ENCODE measurements at regions not wholly inside any gene's neighbourhood (a gene's known extent, or its start where the extent isn't known, plus 50 kb on each side); places are given as distances from the start of the nearest gene placed in this dataset.

- H3K27ac Mint-ChIP-seq (ENCODE audit: unreplicated experiment): no peak overlapping the region
- H3K9me3 Mint-ChIP-seq (ENCODE audit: unreplicated experiment): no peaks in the 10 kb centered on the region
- no peaks in the 10 kb centered on the region for H3K4me1 Mint-ChIP-seq (ENCODE audit: unreplicated experiment)
- no peaks in the 10 kb centered on the region for H3K27me3 Mint-ChIP-seq (ENCODE audit: unreplicated experiment)
- no peak overlapping the region for H3K4me3 Mint-ChIP-seq (ENCODE audit: unreplicated experiment)
- no peak for TF ChIP-seq CTCF (IDR thresholded peaks at IDR 0.05; ENCODE audit: unreplicated experiment)
- H3K36me3 Mint-ChIP-seq (ENCODE audit: low read depth, unreplicated experiment): no peaks in the 10 kb centered on the region
- DNase-seq (ENCODE audit: low spot score): no peak
Observed at GRCh38 chr3:65303431-65303830, 615.6 kb upstream of the ADAMTS9 start.

DNA sequence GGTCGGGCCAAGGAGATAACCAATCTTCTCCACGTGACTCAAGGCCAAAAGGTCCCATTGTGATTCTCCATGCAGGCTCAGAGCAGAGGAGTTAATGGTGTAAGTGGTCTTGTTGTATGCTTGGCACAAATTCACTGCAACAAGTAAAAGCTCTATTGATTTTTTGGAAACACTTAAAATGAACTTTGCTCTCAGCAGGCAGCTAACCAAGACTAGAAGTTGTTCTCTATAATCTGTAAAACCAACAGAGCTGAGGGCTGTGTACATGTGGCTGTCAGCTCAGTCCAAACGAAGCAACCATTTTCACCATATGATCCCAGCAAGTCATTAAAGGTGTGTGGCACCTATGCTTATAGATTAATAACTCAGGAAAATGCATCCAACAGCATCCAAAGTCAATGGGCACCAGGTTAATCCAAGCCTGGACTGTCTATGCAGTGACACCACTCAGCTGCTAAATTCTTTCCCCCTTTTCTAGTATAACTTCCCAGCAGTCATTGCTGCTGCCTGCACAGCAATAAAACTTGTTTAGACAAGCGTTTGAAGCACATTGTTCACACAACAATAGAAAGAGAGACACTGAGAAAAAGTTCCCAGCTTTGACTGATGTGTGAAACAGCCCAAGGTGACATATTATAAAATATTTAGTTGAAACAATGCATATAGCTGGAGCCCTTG, 603.8 kb upstream of the ADAMTS9 start:
- DNase-seq (ENCODE audit: low spot score): no peak
- Mint-ChIP-seq H3K27ac (ENCODE audit: unreplicated experiment) (no peak overlapping the region), H3K36me3 (ENCODE audit: low read depth, unreplicated experiment) (no peaks in the 10 kb centered on the region), H3K9me3 (ENCODE audit: unreplicated experiment) (no peaks in the 10 kb centered on the region), H3K27me3 (ENCODE audit: unreplicated experiment) (peaks cover 2% of the 10 kb centered on the region), H3K4me3 (ENCODE audit: unreplicated experiment) (no peak overlapping the region), H3K4me1 (ENCODE audit: unreplicated experiment) (peaks cover 8% of the 10 kb centered on the region)
- no peak for TF ChIP-seq CTCF (IDR thresholded peaks at IDR 0.05; ENCODE audit: unreplicated experiment)

DNA sequence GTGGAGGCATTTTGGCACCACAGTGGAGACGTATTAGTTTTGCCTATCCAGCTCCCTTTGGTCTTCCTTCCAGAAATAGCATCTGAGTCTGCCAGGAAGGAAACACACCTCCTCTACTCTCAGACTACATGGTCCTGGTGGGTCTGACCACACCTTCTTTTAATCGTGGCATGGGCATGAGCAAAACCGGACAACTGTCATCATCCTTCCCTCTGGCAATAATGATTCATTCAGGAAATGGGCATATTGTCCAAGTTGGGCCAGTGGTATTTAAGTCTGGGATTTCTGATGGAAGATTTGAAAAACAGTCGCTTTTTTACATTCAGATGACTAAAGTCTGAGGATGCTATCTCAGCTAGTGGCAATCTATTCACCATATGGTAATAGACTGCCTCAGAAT, 601.0 kb upstream of the ADAMTS9 start:
- no peaks in the 10 kb centered on the region for H3K36me3 Mint-ChIP-seq (ENCODE audit: low read depth, unreplicated experiment)
- H3K9me3 Mint-ChIP-seq (ENCODE audit: unreplicated experiment): no peaks in the 10 kb centered on the region
- TF ChIP-seq CTCF (IDR thresholded peaks at IDR 0.05; ENCODE audit: unreplicated experiment): no peak
- H3K27ac Mint-ChIP-seq (ENCODE audit: unreplicated experiment): no peak overlapping the region
- peaks cover 2% of the 10 kb centered on the region for H3K27me3 Mint-ChIP-seq (ENCODE audit: unreplicated experiment)
- H3K4me1 Mint-ChIP-seq (ENCODE audit: unreplicated experiment): peaks cover 14% of the 10 kb centered on the region
- no peak for DNase-seq (ENCODE audit: low spot score)
- H3K4me3 Mint-ChIP-seq (ENCODE audit: unreplicated experiment): no peak overlapping the region

- Mint-ChIP-seq H3K9me3 (ENCODE audit: unreplicated experiment) (no peaks in the 10 kb centered on the region), H3K27me3 (ENCODE audit: unreplicated experiment) (no peaks in the 10 kb centered on the region), H3K4me3 (ENCODE audit: unreplicated experiment) (no peak overlapping the region), H3K27ac (ENCODE audit: unreplicated experiment) (no peak overlapping the region), H3K4me1 (ENCODE audit: unreplicated experiment) (peaks cover 12% of the 10 kb centered on the region), H3K36me3 (ENCODE audit: low read depth, unreplicated experiment) (no peaks in the 10 kb centered on the region)
- DNase-seq (ENCODE audit: low spot score): no peak
- TF ChIP-seq CTCF (IDR thresholded peaks at IDR 0.05; ENCODE audit: unreplicated experiment): no peak
Observed at GRCh38 chr3:65285956-65286355, 598.2 kb upstream of the ADAMTS9 start.

DNA sequence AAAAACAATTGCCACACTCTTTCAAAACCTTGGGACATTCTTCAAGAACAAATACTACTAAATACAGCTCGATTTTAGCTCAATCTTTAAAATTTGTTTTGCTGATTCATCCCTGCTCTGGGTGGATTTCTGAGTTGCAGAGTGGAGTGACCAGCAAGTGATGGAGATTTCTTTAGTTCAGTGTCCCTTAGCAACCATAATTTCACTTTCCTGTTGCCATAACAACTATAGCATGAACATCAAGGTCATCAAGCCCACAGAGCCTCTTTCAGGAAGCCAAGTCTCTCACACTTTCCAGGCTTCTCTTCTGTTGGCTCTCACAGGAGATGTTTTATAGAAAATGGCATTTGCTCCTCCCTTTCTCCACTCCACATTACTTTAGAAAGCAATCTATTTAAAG, 597.2 kb upstream of the ADAMTS9 start:
- no peak for TF ChIP-seq CTCF (IDR thresholded peaks at IDR 0.05; ENCODE audit: unreplicated experiment)
- Mint-ChIP-seq H3K36me3 (ENCODE audit: low read depth, unreplicated experiment) (no peaks in the 10 kb centered on the region), H3K27ac (ENCODE audit: unreplicated experiment) (no peak overlapping the region), H3K27me3 (ENCODE audit: unreplicated experiment) (no peaks in the 10 kb centered on the region), H3K9me3 (ENCODE audit: unreplicated experiment) (no peaks in the 10 kb centered on the region), H3K4me1 (ENCODE audit: unreplicated experiment) (peaks cover 12% of the 10 kb centered on the region), H3K4me3 (ENCODE audit: unreplicated experiment) (no peak overlapping the region)
- DNase-seq (ENCODE audit: low spot score): no peak

All from endothelial cell (in vitro differentiated cells).